GM18505 (cell line): ENCODE measurements at regions not wholly inside any gene's neighbourhood (a gene's known extent, or its start where the extent isn't known, plus 50 kb on each side); places are given as distances from the start of the nearest gene placed in this dataset.

Source experiments
- ATAC-seq: cut with Tn5 transposase; IDR thresholded peaks from one replicate; pipeline ENCODE4 v1.9.1; 2021; ENCODE audit not compliant: unreplicated experiment
- POLR2A ChIP-seq: IDR thresholded peaks from 4 replicates; pipeline ENCODE4 v1.6.1; 2011; ENCODE audit warnings: borderline replicate concordance; ENCODE audit not compliant: insufficient read depth, insufficient read length; ENCODE audit errors: extremely low read depth

GRCh38 chr1:228873709-228874108, 138.4 kb downstream of the RHOU start:
- no peak for ATAC-seq

DNA sequence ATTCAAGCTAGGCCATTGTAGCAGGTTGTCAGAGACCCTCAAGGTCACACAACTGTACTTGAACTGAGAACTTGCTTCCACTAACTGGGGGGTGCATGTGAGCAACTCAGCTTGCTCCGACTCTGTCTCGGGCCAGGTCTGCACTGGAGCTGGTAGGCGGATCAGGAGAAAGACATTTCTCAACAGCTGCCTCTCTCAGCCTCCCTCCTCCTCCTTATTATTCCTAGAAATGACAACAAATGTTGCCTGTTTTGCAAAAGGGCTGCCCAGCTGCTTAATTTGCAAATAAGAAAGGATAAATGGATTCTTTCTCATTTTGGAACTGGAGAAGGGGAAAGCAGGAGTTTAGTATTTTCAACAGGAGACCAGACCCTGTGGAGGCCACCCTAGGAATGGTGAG, 140.5 kb downstream of the RHOU start:
- no peak for ATAC-seq
- TF ChIP-seq POLR2A = no peak

More at GRCh38 chr1:228873709-228874108, 138.4 kb downstream of the RHOU start:
- TF ChIP-seq POLR2A = no peak

DNA sequence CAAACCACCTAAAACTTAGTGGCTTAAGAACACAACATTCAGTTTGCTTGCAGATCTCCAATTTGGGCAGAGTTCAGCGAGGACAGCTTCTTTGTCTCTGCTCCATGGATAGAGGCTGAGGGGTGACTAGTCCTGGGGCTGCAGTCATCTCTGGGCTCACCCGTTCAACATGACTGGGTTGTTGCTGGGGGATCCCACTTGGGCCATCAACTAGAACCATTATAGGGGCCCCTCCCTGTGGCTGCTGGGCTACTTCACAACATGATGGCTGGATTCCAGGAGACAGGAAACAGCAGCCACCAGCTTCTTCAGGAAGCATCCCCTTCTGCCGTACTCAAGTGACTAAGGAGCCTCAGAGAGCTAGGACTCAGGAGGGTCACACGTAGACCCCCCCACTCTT, 140.9 kb downstream of the RHOU start:
- TF ChIP-seq POLR2A = no peak
- ATAC-seq = no peak

DNA sequence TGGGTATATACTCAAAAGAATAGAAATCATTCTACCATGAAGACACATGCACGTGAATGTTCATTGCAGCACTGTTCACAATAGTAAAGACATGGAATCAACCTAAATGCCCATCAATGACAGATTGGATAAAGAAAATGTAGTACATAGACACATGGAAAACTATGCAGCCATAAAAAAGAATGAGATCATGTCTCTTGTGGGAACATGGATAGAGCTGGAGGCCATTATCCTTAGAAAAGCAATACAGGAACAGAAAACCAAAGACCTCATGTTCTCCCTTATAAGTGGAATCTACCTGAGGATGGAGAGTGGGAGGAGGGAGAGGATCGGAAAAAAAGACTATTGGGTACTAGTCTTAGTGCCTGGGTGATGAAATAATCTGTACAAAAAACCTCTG, 143.9 kb downstream of the RHOU start:
- ATAC-seq = no peak
- TF ChIP-seq POLR2A = no peak

DNA sequence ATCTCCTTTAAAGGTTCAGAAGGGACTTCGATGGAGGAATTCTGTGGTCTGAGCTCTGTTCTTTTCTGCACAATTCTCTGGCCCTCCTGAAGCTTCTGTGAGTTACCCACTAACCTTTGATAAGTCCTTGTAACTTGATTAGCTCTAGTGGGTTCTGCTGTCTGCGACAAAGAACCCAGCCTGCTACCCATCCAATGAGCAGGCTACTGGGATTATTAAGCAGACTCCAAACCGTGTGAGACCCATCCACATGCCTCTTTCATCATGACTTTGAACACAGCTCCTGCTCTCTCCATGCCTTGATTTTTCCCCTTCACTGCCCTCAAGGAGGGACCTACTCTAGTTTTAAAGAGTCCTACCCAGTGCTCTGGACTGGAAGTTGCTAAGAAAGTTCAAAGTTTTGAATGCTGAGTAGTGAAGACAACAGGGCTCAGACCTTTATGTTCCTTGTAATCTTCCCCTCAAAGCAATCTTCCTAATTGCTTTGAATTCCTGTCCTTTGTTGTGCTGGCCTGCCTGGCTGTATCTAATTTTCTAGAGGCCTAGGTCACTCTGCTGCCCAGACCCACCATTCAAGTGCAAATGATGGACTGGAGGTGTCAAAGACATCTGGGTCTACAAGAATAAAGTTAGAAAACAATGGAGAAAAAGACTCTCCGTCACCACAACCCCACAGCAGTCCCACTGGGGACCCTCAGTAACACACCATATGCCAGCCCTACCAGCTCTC, 146.9 kb downstream of the RHOU start:
- ATAC-seq = no peak
- TF ChIP-seq POLR2A = no peak

- no peak for TF ChIP-seq POLR2A
- ATAC-seq = no peak
These were observed 147.6 kb downstream of the RHOU start for GRCh38 chr1:228882771-228883450.

DNA sequence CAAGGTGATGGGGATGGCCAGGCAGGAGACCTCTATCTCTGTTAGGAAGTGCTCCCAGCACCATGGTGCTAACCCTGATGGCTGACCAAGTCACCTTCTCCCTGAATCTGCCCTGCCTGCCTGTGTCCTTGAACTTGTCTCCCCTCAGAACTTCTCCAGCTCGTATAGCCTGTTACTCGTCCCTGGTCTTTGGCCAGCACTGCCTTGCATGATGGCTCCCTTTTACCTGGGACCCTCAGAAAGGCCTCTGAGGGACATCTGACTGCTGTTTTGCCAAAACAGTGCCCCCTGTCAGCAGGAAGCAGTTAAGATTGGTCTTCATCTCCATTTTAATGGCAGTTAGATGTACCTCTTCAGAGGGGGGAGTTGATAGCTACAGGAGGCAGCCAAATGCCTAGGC, 148.3 kb downstream of the RHOU start:
- TF ChIP-seq POLR2A = no peak
- ATAC-seq = no peak

GRCh38 chr1:228884196-228884595, 148.9 kb downstream of the RHOU start:
- TF ChIP-seq POLR2A = no peak
- ATAC-seq = no peak

GRCh38 chr1:228884615-228885566, 149.6 kb downstream of the RHOU start:
- ATAC-seq = no peak
- no peak for TF ChIP-seq POLR2A

- no peak for ATAC-seq
- TF ChIP-seq POLR2A = no peak
These were observed 150.6 kb downstream of the RHOU start for GRCh38 chr1:228885845-228886244.

DNA sequence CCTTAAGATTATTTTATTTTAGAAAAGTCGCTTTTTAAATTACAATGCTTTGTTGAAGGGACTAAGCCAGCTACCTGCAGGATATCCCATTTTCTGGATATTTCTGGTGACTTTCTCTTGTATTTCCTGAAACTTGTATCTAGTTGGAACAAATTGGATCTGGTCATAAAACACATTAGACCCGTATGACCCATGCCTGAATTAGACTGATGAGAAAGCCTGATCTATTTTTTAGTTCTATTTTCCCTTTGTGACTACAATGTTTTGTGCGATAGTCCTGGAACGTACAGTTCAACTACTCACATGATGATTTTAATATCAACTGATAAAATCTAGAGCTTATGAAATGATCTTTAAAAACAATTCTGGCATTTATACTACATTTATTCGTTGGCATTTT, 151.8 kb downstream of the RHOU start:
- no peak for ATAC-seq
- no peak for TF ChIP-seq POLR2A

DNA sequence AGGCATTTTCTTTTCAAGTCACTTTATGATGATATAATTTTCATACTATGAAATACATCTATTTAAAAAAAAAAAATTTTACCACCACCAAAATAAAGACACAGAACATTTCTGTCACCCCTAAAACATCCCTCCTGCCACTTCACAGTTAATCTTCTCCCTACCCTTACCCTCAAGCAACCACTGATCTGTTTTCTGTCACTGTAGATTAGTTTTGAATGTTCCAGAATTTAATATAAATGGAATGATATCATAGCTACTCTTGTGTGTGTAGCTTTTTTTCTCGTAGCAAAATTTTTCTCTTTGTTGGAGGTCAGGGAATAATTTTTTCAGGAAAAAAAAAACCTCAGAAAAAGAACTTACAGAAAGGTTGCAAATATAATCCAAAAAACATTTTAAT, 152.7 kb downstream of the RHOU start:
- ATAC-seq = no peak
- TF ChIP-seq POLR2A = no peak

DNA sequence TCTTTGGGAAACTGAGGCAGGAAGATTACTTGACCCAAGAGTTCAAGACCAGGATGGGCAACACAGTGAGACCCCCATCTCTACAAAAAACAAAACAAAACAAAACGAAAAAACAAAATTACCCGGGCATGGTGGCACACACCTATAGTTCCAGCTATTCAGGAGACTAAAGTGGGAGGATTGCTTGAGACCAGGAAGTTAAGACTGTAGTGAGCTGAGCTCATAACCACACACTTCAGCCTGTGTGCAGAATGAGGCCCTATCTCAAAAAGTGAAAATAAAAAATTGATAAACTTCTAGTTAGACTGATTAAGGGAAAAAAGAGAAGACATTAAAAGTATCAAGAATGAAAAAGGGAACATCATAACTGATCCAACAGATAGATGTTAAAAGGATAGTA, 154.0 kb downstream of the RHOU start:
- no peak for ATAC-seq
- TF ChIP-seq POLR2A = no peak
